Ovary (tissue), 3 donors: ENCODE measurements at regions not wholly inside any gene's neighbourhood (a gene's known extent, or its start where the extent isn't known, plus 50 kb on each side); places are given as distances from the start of the nearest gene placed in this dataset.

ENCODE experiments used
- EP300 ChIP-seq: sonication (generic); formaldehyde crosslinking; IDR thresholded peaks from one replicate; pipeline ENCODE4 v1.6.1; 2017; ENCODE audit warnings: antibody characterized with exemption
- POLR2A ChIP-seq: fragments of 450-650 bp; IDR thresholded peaks from one replicate; pipeline ENCODE4 v1.6.1; 2017; ENCODE audit warnings: antibody characterized with exemption, mild to moderate bottlenecking, moderate library complexity
- TF ChIP-seq, protein P1 (sequence below), 3 donors: fragments of 450-650 bp in 2 of 3; fragments of 200-600 bp in 1 of 3; IDR thresholded peaks; one replicate each; pipeline versions ENCODE4 v1.5.1 to v1.8.0; 2016 to 2022; ENCODE audit warnings: antibody characterized with exemption in 3 of 3, mild to moderate bottlenecking in 1 of 3
- donor health status: DM: no; HTN: no; CAD: no.

DNA sequence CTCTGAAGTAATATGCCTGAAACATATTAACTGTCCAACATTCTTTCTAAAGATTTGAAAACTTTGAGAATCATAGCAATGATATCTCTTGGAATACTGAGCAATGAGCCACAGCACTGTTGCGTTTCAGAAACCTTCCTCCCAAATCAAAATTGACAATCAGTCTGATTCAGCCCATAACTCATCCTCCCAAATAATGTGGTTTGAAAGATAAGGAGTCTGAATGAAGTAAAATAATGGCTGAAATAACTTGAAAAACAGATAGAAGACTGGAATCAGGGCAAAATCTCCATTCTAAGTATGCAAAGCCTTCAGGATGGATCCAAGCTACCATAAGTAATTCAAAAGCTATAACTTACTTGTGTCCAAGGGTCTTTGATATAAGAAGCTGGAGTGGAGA, 98.6 kb upstream of the PLS3 start:
- TF ChIP-seq POLR2A, result no peak
- TF ChIP-seq, protein P1, sequence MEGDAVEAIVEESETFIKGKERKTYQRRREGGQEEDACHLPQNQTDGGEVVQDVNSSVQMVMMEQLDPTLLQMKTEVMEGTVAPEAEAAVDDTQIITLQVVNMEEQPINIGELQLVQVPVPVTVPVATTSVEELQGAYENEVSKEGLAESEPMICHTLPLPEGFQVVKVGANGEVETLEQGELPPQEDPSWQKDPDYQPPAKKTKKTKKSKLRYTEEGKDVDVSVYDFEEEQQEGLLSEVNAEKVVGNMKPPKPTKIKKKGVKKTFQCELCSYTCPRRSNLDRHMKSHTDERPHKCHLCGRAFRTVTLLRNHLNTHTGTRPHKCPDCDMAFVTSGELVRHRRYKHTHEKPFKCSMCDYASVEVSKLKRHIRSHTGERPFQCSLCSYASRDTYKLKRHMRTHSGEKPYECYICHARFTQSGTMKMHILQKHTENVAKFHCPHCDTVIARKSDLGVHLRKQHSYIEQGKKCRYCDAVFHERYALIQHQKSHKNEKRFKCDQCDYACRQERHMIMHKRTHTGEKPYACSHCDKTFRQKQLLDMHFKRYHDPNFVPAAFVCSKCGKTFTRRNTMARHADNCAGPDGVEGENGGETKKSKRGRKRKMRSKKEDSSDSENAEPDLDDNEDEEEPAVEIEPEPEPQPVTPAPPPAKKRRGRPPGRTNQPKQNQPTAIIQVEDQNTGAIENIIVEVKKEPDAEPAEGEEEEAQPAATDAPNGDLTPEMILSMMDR (IDR thresholded peaks at IDR 0.05), result no peak
- TF ChIP-seq EP300, result no peak
